Glutamatergic neuron (in vitro differentiated cells): ENCODE measurements at regions not wholly inside any gene's neighbourhood (a gene's known extent, or its start where the extent isn't known, plus 50 kb on each side); places are given as distances from the start of the nearest gene placed in this dataset.

Experiments used
- DNase-seq: peaks from one replicate; pipeline ENCODE4 v3.0.0; 2022
- H3K27ac Mint-ChIP-seq: one replicate; pipeline ENCODE4 v1.8.0; 2020; ENCODE audit warnings: mild to moderate bottlenecking, mixed read lengths, inconsistent platforms; ENCODE audit not compliant: unreplicated experiment
- H3K27me3 Mint-ChIP-seq: one replicate; pipeline ENCODE4 v1.8.0; 2020; ENCODE audit warnings: mild to moderate bottlenecking, moderate library complexity, mixed read lengths, inconsistent platforms; ENCODE audit not compliant: unreplicated experiment
- H3K36me3 Mint-ChIP-seq: one replicate; pipeline ENCODE4 v1.8.0; 2020; ENCODE audit warnings: mild to moderate bottlenecking, mixed read lengths, inconsistent platforms; ENCODE audit not compliant: unreplicated experiment
- H3K4me1 Mint-ChIP-seq: one replicate; pipeline ENCODE4 v1.8.0; 2020; ENCODE audit warnings: mild to moderate bottlenecking, low read depth, mixed read lengths, inconsistent platforms; ENCODE audit not compliant: unreplicated experiment
- H3K4me3 Mint-ChIP-seq: one replicate; pipeline ENCODE4 v1.8.0; 2020; ENCODE audit warnings: mild to moderate bottlenecking, mixed read lengths, inconsistent platforms; ENCODE audit not compliant: unreplicated experiment
- H3K9me3 Mint-ChIP-seq: one replicate; pipeline ENCODE4 v1.8.0; 2020; ENCODE audit warnings: mild to moderate bottlenecking, moderate library complexity, mixed read lengths, inconsistent platforms; ENCODE audit not compliant: unreplicated experiment
- TF ChIP-seq, protein P1 (sequence below): fragments of 200-600 bp; sonication (generic); IDR thresholded peaks from one replicate; pipeline ENCODE4 v1.5.0; 2021; ENCODE audit not compliant: partially characterized antibody, unreplicated experiment

DNA sequence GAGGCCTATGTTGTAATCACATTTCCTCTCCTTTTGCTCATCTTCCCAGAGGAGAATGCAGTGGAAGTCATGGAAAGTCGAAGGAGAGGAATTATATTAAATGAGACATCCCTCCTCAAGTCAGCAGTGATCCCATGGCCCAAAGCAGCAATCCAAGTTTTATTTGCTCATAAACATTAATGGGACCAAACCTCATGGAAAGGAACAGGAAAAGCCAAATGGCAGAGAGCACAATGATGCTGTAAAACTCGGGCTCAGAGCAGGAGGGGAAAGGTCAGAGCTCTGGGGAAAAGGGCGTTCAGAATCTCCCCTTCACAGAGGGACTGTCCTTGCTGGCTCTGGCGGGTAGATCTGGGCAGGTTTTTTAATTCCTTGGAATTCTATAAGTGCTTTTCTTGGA, 175.8 kb downstream of the C5orf15 start:
- no peak for DNase-seq
- H3K27ac Mint-ChIP-seq: no peak overlapping the region
- TF ChIP-seq, protein P1, sequence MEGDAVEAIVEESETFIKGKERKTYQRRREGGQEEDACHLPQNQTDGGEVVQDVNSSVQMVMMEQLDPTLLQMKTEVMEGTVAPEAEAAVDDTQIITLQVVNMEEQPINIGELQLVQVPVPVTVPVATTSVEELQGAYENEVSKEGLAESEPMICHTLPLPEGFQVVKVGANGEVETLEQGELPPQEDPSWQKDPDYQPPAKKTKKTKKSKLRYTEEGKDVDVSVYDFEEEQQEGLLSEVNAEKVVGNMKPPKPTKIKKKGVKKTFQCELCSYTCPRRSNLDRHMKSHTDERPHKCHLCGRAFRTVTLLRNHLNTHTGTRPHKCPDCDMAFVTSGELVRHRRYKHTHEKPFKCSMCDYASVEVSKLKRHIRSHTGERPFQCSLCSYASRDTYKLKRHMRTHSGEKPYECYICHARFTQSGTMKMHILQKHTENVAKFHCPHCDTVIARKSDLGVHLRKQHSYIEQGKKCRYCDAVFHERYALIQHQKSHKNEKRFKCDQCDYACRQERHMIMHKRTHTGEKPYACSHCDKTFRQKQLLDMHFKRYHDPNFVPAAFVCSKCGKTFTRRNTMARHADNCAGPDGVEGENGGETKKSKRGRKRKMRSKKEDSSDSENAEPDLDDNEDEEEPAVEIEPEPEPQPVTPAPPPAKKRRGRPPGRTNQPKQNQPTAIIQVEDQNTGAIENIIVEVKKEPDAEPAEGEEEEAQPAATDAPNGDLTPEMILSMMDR: no peak

DNA sequence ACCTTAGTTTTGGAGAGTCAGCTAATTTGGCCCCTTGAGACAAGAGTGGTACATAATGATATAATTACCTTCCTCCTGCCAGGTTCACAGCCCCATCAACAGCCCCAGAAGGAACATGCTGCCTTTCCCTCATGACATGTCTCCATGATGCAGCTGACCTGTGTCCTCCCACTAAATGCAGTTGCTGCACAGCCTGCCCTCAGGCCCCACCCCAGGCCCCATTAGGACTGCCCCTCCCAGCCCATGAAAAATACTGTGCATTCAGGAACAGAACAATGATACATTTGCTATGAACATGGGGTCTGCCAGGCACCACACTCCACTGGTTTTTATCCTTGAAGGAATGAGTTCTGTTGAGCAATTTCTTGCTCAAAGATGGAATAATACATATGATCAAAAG, 176.4 kb downstream of the C5orf15 start:
- no peak for DNase-seq
- TF ChIP-seq, protein P1: no peak
- peaks cover 4% of the 10 kb centered on the region for H3K27me3 Mint-ChIP-seq

More for the DNA sequence above, 175.8 kb downstream of the C5orf15 start:
- H3K36me3 Mint-ChIP-seq: no peaks in the 10 kb centered on the region
- H3K4me1 Mint-ChIP-seq: peaks cover 24% of the 10 kb centered on the region
- H3K9me3 Mint-ChIP-seq: no peaks in the 10 kb centered on the region
- peaks cover 4% of the 10 kb centered on the region for H3K27me3 Mint-ChIP-seq
- no peak overlapping the region for H3K4me3 Mint-ChIP-seq

DNA sequence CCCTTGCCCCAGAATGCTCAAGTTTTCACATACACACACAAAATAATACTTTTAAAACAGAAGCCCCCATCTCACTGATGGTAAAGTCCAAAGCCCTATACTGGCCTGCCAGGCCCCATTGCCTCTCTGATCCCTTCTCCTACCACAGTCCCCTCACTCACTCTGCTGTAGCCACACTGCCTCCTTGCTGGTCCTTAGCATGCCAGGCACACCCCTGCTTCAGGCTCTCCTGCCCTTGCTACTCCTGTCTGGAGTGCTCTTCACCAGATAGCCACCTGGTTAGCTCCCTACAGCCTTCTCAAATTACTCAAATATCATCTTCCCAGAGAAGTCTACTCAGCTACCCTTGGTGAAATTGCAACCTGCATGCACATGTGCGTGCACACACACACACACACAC, 177.5 kb downstream of the C5orf15 start:
- TF ChIP-seq, protein P1: no peak
- Mint-ChIP-seq H3K9me3 (no peaks in the 10 kb centered on the region), H3K4me3 (no peak overlapping the region), H3K36me3 (no peaks in the 10 kb centered on the region), H3K4me1 (peaks cover 20% of the 10 kb centered on the region), H3K27ac (no peak overlapping the region), H3K27me3 (peaks cover 4% of the 10 kb centered on the region)
- no peak for DNase-seq

More for the DNA sequence above, 176.4 kb downstream of the C5orf15 start:
- Mint-ChIP-seq H3K9me3 (no peaks in the 10 kb centered on the region), H3K36me3 (no peaks in the 10 kb centered on the region), H3K27ac (no peak overlapping the region), H3K4me1 (peaks cover 24% of the 10 kb centered on the region), H3K4me3 (no peak overlapping the region)

DNA sequence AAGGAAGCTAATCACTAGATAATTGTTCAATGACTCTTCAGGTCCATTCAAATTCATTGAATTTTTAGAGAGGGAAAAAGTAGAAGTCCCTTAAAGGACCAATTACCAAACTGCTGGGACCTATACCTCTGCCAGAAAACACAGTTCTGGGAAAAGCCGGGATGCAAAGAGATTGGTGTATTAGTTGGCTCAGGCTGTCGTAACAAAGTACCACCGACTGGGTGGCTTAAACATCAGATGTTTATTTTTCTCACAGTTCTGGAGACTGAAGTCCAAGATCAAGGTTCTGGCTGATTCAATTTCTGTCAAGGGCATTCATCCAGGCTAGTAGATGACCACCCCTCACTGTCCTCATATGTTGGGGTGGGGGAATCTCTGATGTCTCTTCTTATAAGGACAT, 177.1 kb upstream of the FSTL4 start:
- TF ChIP-seq, protein P1: no peak
- Mint-ChIP-seq H3K4me3 (no peak overlapping the region), H3K27ac (no peak overlapping the region), H3K4me1 (peaks cover 22% of the 10 kb centered on the region), H3K27me3 (peaks cover 4% of the 10 kb centered on the region), H3K36me3 (no peaks in the 10 kb centered on the region), H3K9me3 (no peaks in the 10 kb centered on the region)
- no peak for DNase-seq

DNA sequence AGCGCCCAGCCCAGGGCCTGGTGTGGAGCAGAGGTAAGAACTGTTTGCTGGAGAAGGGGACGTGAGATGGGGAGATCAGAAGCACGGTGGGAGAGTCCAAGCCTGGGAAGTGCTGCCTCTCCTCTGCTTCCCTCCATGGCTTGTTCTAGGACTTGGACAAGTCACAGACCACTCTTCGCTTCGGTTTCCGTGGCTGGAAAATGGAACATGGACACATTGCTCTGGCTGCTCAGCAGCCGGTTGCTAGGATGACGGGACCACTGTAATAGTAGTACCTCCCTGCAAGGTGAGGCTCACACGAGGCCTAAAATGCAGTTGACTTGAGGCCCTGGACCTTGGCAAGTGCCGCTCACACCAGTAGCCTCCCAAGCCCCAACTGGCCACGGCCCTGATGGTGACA, 175.8 kb upstream of the FSTL4 start:
- Mint-ChIP-seq H3K36me3 (no peaks in the 10 kb centered on the region), H3K9me3 (peaks cover 2% of the 10 kb centered on the region), H3K27me3 (peaks cover 3% of the 10 kb centered on the region), H3K27ac (no peak overlapping the region), H3K4me3 (no peak overlapping the region), H3K4me1 (peaks cover 20% of the 10 kb centered on the region)
- no peak for DNase-seq
- TF ChIP-seq, protein P1: no peak
